Natural killer cell (primary cell): ENCODE measurements at regions not wholly inside any gene's neighbourhood (a gene's known extent, or its start where the extent isn't known, plus 50 kb on each side); places are given as distances from the start of the nearest gene placed in this dataset.

Experiments used
- ATAC-seq, 3 donors: fragments of 150-1000 bp in 2 of 3; fragments of 200-7000 bp in 1 of 3; cut with Tn5 transposase; 1 replicate in 1 of 3; 2 replicates in 2 of 3; pipeline ENCODE4 v1.10.0; 2021; ENCODE audit warnings: mild to moderate bottlenecking in 2 of 3, moderate library complexity in 2 of 3
- DNase-seq, 2 donors: peaks; one replicate each; pipeline versions ENCODE4 v3.0.0 to v3.0.0-alpha.2; 2013 to 2021; ENCODE audit warnings: mixed read lengths in 1 of 2
- H3K27ac ChIP-seq: one replicate; pipeline ENCODE4 v1.5.1; 2013; ENCODE audit warnings: mild to moderate bottlenecking, low read length
- H3K27me3 ChIP-seq: one replicate; pipeline ENCODE4 v1.6.1; 2013; ENCODE audit warnings: low read length; ENCODE audit not compliant: control insufficient read depth, insufficient read depth
- H3K36me3 ChIP-seq: one replicate; pipeline ENCODE4 v1.6.1; 2013; ENCODE audit warnings: low read length; ENCODE audit not compliant: control insufficient read depth, insufficient read depth
- H3K4me1 ChIP-seq: one replicate; pipeline ENCODE4 v1.6.1; 2013; ENCODE audit warnings: low read length; ENCODE audit not compliant: control insufficient read depth, insufficient read depth
- H3K4me3 ChIP-seq: one replicate; pipeline ENCODE4 v1.5.1; 2013; ENCODE audit warnings: low read length
- H3K9me3 ChIP-seq: one replicate; pipeline ENCODE4 v1.6.1; 2013; ENCODE audit warnings: low read length; ENCODE audit not compliant: control insufficient read depth, insufficient read depth
- H3K27ac Mint-ChIP-seq, 2 donors: one replicate each; pipeline ENCODE4 v1.8.0; 2022; ENCODE audit warnings: mild to moderate bottlenecking in 2 of 2, mixed read lengths in 2 of 2, moderate library complexity in 1 of 2
- H3K27me3 Mint-ChIP-seq, 2 donors: one replicate each; pipeline ENCODE4 v1.8.0; 2022; ENCODE audit warnings: low read depth in 2 of 2, mixed read lengths in 2 of 2
- H3K36me3 Mint-ChIP-seq: one replicate; pipeline ENCODE4 v1.8.0; 2022; ENCODE audit warnings: mixed read lengths
- H3K4me1 Mint-ChIP-seq, 2 donors: one replicate each; pipeline ENCODE4 v1.8.0; 2022; ENCODE audit warnings: mixed read lengths in 2 of 2
- H3K4me3 Mint-ChIP-seq: one replicate; pipeline ENCODE4 v1.8.0; 2022; ENCODE audit warnings: mild to moderate bottlenecking, moderate library complexity, mixed read lengths
- H3K9me3 Mint-ChIP-seq, 2 donors: one replicate each; pipeline ENCODE4 v1.8.0; 2022; ENCODE audit warnings: mixed read lengths in 2 of 2
- CTCF ChIP-seq: fragments of 200-600 bp; IDR thresholded peaks from one replicate; pipeline ENCODE4 v1.8.0; 2022; ENCODE audit warnings: antibody characterized with exemption
- WGBS: methylation state at CpG from one replicate; pipeline ENCODE4 v1.1.7; 2013; ENCODE audit warnings: missing lambda C conversion rate; ENCODE audit not compliant: insufficient coverage; 5-methylcytosine and 5-hydroxymethylcytosine counted together
- intact Hi-C: fragments of 100-400 bp; cut with micrococcal nuclease; formaldehyde crosslinking; loops from one replicate; pipeline ENCODE4 v1.14.2; 2022

GRCh38 chr5:38724301-38725030, 121.3 kb upstream of the OSMR start:
- no peaks in the 10 kb centered on the region for H3K4me1 Mint-ChIP-seq
- no peaks in the 10 kb centered on the region for H3K36me3 Mint-ChIP-seq
- H3K27ac Mint-ChIP-seq = no peak overlapping the region
- H3K9me3 Mint-ChIP-seq = no peaks in the 10 kb centered on the region
- Histone ChIP-seq H3K4me3 (no peak overlapping the region), H3K27me3 (no peaks in the 10 kb centered on the region), H3K9me3 (no peaks in the 10 kb centered on the region), H3K36me3 (no peaks in the 10 kb centered on the region), H3K4me1 (no peaks in the 10 kb centered on the region), H3K27ac (no peak overlapping the region)
- H3K4me3 Mint-ChIP-seq = no peak overlapping the region
- intact Hi-C loops = no loop called here
- no peak for DNase-seq
- peaks cover 0 to 16% of the 10 kb centered on the region in 2 donors for H3K27me3 Mint-ChIP-seq
- no peak for ATAC-seq
- TF ChIP-seq CTCF = no peak
- 97% methylated on average over 2 of the region's 2 CpGs for WGBS

- DNase-seq (no peak), ATAC-seq (no peak)
- no peaks in the 10 kb centered on the region for H3K36me3 ChIP-seq
- no peaks in the 10 kb centered on the region for H3K4me1 ChIP-seq
- no peaks in the 10 kb centered on the region for H3K27me3 ChIP-seq
- Mint-ChIP-seq H3K27me3 (peaks cover 7 to 14% of the 10 kb centered on the region in 2 donors), H3K4me3 (no peak overlapping the region), H3K27ac (no peak overlapping the region), H3K4me1 (no peaks in the 10 kb centered on the region), H3K36me3 (no peaks in the 10 kb centered on the region), H3K9me3 (no peaks in the 10 kb centered on the region)
- WGBS = 81% methylated on average over 10 of the region's 10 CpGs
- no peak overlapping the region for H3K4me3 ChIP-seq
- no peak overlapping the region for H3K27ac ChIP-seq
- TF ChIP-seq CTCF = no peak
- H3K9me3 ChIP-seq = no peaks in the 10 kb centered on the region
- intact Hi-C loops = no loop called here
These were observed 120.4 kb upstream of the OSMR start for GRCh38 chr5:38725371-38725865.

GRCh38 chr5:38726279-38726678, 119.5 kb upstream of the OSMR start:
- no peaks in the 10 kb centered on the region for H3K27me3 ChIP-seq
- intact Hi-C loops = no loop called here
- ATAC-seq (no peak), DNase-seq (no peak)
- H3K27ac ChIP-seq = no peak overlapping the region
- H3K4me3 Mint-ChIP-seq = no peak overlapping the region
- WGBS = 94% methylated on average over 3 of the region's 3 CpGs
- H3K36me3 ChIP-seq = no peaks in the 10 kb centered on the region
- H3K27ac Mint-ChIP-seq = no peak overlapping the region
- H3K36me3 Mint-ChIP-seq = no peaks in the 10 kb centered on the region
- no peak for TF ChIP-seq CTCF
- H3K4me1 ChIP-seq = no peaks in the 10 kb centered on the region
- no peaks in the 10 kb centered on the region for H3K9me3 Mint-ChIP-seq
- no peaks in the 10 kb centered on the region for H3K4me1 Mint-ChIP-seq
- H3K9me3 ChIP-seq = no peaks in the 10 kb centered on the region
- H3K4me3 ChIP-seq = no peak overlapping the region
- peaks cover 7 to 14% of the 10 kb centered on the region in 2 donors for H3K27me3 Mint-ChIP-seq

- ATAC-seq = no peak
- 100% methylated on average over 2 of the region's 3 CpGs for WGBS
- Histone ChIP-seq H3K9me3 (no peaks in the 10 kb centered on the region), H3K4me3 (no peak overlapping the region), H3K4me1 (no peaks in the 10 kb centered on the region), H3K27me3 (no peaks in the 10 kb centered on the region), H3K36me3 (no peaks in the 10 kb centered on the region), H3K27ac (no peak overlapping the region)
- DNase-seq = no peak
- intact Hi-C loops = no loop called here
- H3K9me3 Mint-ChIP-seq = no peaks in the 10 kb centered on the region
- H3K27ac Mint-ChIP-seq = no peak overlapping the region
- H3K4me1 Mint-ChIP-seq = no peaks in the 10 kb centered on the region
- TF ChIP-seq CTCF = no peak
- no peaks in the 10 kb centered on the region for H3K36me3 Mint-ChIP-seq
- H3K4me3 Mint-ChIP-seq = no peak overlapping the region
- H3K27me3 Mint-ChIP-seq = peaks cover 7 to 11% of the 10 kb centered on the region in 2 donors
These were observed 117.8 kb upstream of the OSMR start for GRCh38 chr5:38728029-38728428.
